ENCODE measurements at regions not wholly inside any gene's neighbourhood (a gene's known extent, or its start where the extent isn't known, plus 50 kb on each side); places are given as distances from the start of the nearest gene placed in this dataset.

DNA sequence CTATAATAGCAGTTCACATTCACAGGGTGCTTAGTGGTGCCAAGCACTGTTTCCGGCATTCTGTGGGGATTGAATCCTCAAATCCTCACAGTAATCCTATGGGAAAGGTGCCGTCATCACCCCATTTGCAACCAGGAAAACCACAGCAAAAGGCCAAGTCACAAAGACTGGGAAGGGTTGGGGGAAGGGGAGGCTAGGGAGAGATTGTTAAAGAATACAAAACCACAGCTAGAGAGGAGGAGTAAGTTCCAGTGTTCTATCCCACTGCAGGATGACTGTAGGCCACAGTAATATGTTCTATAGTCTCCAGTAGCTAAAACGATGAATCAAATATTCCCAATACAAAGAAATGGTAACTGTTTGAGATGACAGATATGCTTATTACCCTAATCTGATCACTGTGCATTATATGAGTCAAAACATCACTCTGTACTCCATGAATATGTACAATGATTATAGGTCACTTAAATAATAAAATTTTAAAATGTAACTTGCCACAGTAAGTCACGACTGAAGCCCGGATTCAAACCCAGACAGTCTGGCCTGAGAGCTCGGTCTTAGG, 256.8 kb downstream of the TOMM20 start:
- TF ChIP-seq, protein P1, sequence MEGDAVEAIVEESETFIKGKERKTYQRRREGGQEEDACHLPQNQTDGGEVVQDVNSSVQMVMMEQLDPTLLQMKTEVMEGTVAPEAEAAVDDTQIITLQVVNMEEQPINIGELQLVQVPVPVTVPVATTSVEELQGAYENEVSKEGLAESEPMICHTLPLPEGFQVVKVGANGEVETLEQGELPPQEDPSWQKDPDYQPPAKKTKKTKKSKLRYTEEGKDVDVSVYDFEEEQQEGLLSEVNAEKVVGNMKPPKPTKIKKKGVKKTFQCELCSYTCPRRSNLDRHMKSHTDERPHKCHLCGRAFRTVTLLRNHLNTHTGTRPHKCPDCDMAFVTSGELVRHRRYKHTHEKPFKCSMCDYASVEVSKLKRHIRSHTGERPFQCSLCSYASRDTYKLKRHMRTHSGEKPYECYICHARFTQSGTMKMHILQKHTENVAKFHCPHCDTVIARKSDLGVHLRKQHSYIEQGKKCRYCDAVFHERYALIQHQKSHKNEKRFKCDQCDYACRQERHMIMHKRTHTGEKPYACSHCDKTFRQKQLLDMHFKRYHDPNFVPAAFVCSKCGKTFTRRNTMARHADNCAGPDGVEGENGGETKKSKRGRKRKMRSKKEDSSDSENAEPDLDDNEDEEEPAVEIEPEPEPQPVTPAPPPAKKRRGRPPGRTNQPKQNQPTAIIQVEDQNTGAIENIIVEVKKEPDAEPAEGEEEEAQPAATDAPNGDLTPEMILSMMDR (IDR thresholded peaks at IDR 0.05; ENCODE audit: insufficient read depth, low read length): no peak
- TF ChIP-seq POLR2AphosphoS5 (IDR thresholded peaks at IDR 0.05; ENCODE audit: low read depth) (no peak), SPI1 (IDR thresholded peaks at IDR 0.05; ENCODE audit: borderline replicate concordance, low read depth) (no peak)

All from HL-60 (cell line).